ENCODE measurements at regions not wholly inside any gene's neighbourhood (a gene's known extent, or its start where the extent isn't known, plus 50 kb on each side); places are given as distances from the start of the nearest gene placed in this dataset.

DNA sequence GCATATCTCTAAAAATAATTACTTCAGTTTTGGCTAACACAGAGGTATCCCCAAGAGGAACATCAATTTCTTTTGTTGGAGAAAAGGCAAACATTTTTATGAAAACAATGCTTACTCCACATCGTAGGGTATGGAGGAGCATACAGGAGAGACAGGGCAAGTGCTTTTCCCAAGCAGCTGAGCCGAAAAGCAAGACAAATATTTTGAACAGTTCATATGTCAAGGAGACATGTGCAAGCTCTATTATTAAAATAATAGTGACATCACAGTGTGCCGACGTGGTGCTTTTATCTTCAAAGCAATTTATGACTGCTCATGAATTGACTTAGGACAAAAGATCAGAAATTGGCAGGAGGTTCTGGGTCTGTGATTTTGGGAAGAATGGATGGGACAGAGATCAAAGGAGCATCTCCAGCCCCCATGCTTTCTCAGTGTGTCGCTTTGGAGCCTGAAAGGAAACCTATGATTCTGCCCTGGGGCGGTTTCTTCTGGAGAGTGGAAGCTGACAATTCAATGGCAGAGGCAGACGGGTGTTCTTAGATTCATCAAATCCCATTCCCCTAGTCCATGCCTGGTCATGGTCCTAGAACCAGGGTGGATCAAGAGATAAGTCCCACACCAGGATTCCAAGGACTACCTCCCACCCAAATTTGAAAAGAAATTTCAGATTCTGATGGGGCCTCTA lies 97.1 kb downstream of the JCAD start:
- no peak overlapping the region for H3K27ac ChIP-seq
- intact Hi-C loops (cut with DNase I; ENCODE audit: low total_unique reads), result no loop called here
- no peak overlapping the region for H3K4me3 ChIP-seq
- DNase-seq, result no peak
- no peaks in the 10 kb centered on the region for H3K36me3 ChIP-seq (ENCODE audit: low read depth, missing control alignments)
- TF ChIP-seq POLR2A (IDR thresholded peaks at IDR 0.05), result no peak
- TF ChIP-seq, protein P1, sequence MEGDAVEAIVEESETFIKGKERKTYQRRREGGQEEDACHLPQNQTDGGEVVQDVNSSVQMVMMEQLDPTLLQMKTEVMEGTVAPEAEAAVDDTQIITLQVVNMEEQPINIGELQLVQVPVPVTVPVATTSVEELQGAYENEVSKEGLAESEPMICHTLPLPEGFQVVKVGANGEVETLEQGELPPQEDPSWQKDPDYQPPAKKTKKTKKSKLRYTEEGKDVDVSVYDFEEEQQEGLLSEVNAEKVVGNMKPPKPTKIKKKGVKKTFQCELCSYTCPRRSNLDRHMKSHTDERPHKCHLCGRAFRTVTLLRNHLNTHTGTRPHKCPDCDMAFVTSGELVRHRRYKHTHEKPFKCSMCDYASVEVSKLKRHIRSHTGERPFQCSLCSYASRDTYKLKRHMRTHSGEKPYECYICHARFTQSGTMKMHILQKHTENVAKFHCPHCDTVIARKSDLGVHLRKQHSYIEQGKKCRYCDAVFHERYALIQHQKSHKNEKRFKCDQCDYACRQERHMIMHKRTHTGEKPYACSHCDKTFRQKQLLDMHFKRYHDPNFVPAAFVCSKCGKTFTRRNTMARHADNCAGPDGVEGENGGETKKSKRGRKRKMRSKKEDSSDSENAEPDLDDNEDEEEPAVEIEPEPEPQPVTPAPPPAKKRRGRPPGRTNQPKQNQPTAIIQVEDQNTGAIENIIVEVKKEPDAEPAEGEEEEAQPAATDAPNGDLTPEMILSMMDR (IDR thresholded peaks at IDR 0.05), result no peak
- no peaks in the 10 kb centered on the region for H3K9me3 ChIP-seq
- 56 to 61% methylated on average over 7 of the region's 7 CpGs for WGBS, 2 donors
- no peaks in the 10 kb centered on the region for H3K27me3 ChIP-seq
- peaks cover 6% of the 10 kb centered on the region for H3K4me1 ChIP-seq

GRCh38 chr10:29961351-29961750 lies 98.0 kb downstream of the JCAD start:
- Histone ChIP-seq H3K4me1 (peaks cover 6% of the 10 kb centered on the region), H3K36me3 (ENCODE audit: low read depth, missing control alignments) (no peaks in the 10 kb centered on the region), H3K4me3 (no peak overlapping the region), H3K27me3 (no peaks in the 10 kb centered on the region), H3K9me3 (no peaks in the 10 kb centered on the region), H3K27ac (no peak overlapping the region)
- DNase-seq, result no peak
- no peak for TF ChIP-seq POLR2A (IDR thresholded peaks at IDR 0.05)
- TF ChIP-seq, protein P1 (IDR thresholded peaks at IDR 0.05), result no peak
- intact Hi-C loops (cut with DNase I; ENCODE audit: low total_unique reads), result no loop called here
- 92 to 94% methylated on average over 6 of the region's 6 CpGs for WGBS, 2 donors

GRCh38 chr10:29960261-29960660 lies 99.1 kb downstream of the JCAD start:
- no peak for DNase-seq
- no peak overlapping the region for H3K4me3 ChIP-seq
- peaks cover 6% of the 10 kb centered on the region for H3K4me1 ChIP-seq
- TF ChIP-seq, protein P1 (IDR thresholded peaks at IDR 0.05), result no peak
- TF ChIP-seq POLR2A (IDR thresholded peaks at IDR 0.05), result no peak
- intact Hi-C loops (cut with DNase I; ENCODE audit: low total_unique reads), result no loop called here
- H3K27ac ChIP-seq, result no peak overlapping the region
- no peaks in the 10 kb centered on the region for H3K9me3 ChIP-seq
- no peaks in the 10 kb centered on the region for H3K36me3 ChIP-seq (ENCODE audit: low read depth, missing control alignments)
- H3K27me3 ChIP-seq, result no peaks in the 10 kb centered on the region
- 91 to 92% methylated on average over 3 of the region's 3 CpGs for WGBS, 2 donors

DNA sequence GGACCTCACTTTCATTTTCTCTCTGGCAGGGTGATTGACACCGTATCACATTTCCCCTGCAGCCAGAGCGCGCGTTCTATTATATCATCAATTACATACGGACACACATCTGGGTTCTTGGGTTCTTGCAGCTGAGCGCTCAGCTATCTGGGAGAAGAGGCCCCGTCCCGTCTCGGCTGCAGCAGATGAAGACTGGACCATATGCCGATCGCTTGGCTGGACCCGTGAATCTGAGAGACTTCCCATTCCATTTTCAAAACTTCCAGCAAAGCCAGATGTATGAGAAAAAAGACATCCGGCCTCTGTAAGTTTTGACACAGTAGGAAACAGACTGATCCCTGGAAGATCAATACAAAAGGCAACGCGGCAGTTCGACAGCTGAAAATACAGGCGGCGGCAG lies 99.8 kb downstream of the JCAD start:
- no peak for TF ChIP-seq POLR2A (IDR thresholded peaks at IDR 0.05)
- TF ChIP-seq, protein P1 (IDR thresholded peaks at IDR 0.05), result no peak
- Histone ChIP-seq H3K9me3 (no peaks in the 10 kb centered on the region), H3K4me1 (peaks cover 6% of the 10 kb centered on the region), H3K27ac (no peak overlapping the region), H3K4me3 (no peak overlapping the region), H3K27me3 (no peaks in the 10 kb centered on the region), H3K36me3 (ENCODE audit: low read depth, missing control alignments) (no peaks in the 10 kb centered on the region)
- no peak for DNase-seq
- 71 to 86% methylated on average over 18 of the region's 18 CpGs for WGBS, 2 donors
- intact Hi-C loops (cut with DNase I; ENCODE audit: low total_unique reads), result no loop called here

GRCh38 chr10:29958440-29958839 lies 100.9 kb downstream of the JCAD start:
- no peak for TF ChIP-seq POLR2A (IDR thresholded peaks at IDR 0.05)
- TF ChIP-seq, protein P1 (IDR thresholded peaks at IDR 0.05), result no peak
- Histone ChIP-seq H3K4me3 (no peak overlapping the region), H3K27me3 (no peaks in the 10 kb centered on the region), H3K36me3 (ENCODE audit: low read depth, missing control alignments) (no peaks in the 10 kb centered on the region), H3K4me1 (peaks cover 6% of the 10 kb centered on the region), H3K27ac (no peak overlapping the region), H3K9me3 (no peaks in the 10 kb centered on the region)
- intact Hi-C loops (cut with DNase I; ENCODE audit: low total_unique reads), result no loop called here
- DNase-seq, result no peak
- 82 to 86% methylated on average over 4 of the region's 4 CpGs for WGBS, 2 donors
